ENCODE measurements at regions not wholly inside any gene's neighbourhood (a gene's known extent, or its start where the extent isn't known, plus 50 kb on each side); places are given as distances from the start of the nearest gene placed in this dataset.

DNA sequence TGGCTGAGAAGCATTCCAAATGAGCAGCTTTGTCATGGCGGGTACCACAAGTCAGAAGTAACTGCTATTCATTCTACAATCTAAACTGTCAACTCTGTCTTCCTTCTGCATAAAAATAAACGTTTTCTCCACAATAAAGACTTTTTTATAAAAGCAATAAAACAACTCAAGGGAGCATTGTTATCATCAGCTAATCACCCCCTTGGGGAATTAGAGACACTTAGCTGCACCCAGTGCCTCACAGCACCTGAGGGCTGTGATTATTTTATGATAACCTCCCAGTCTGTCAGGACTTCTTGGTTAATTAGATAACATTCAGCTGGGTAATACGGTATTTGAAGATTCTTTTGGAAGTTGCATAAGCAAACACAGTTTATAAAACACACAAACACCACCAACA, 155.6 kb downstream of the PPP1R3A start:
- TF ChIP-seq, protein P1, sequence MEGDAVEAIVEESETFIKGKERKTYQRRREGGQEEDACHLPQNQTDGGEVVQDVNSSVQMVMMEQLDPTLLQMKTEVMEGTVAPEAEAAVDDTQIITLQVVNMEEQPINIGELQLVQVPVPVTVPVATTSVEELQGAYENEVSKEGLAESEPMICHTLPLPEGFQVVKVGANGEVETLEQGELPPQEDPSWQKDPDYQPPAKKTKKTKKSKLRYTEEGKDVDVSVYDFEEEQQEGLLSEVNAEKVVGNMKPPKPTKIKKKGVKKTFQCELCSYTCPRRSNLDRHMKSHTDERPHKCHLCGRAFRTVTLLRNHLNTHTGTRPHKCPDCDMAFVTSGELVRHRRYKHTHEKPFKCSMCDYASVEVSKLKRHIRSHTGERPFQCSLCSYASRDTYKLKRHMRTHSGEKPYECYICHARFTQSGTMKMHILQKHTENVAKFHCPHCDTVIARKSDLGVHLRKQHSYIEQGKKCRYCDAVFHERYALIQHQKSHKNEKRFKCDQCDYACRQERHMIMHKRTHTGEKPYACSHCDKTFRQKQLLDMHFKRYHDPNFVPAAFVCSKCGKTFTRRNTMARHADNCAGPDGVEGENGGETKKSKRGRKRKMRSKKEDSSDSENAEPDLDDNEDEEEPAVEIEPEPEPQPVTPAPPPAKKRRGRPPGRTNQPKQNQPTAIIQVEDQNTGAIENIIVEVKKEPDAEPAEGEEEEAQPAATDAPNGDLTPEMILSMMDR (conservative IDR thresholded peaks at IDR 0.05): no peak
- no peak for TF ChIP-seq ZFX (IDR thresholded peaks at IDR 0.05)

All from C4-2B (cell line).